Hypothalamus (tissue), 51 donors: ENCODE measurements at regions not wholly inside any gene's neighbourhood (a gene's known extent, or its start where the extent isn't known, plus 50 kb on each side); places are given as distances from the start of the nearest gene placed in this dataset.
"Not testable (repeated sequence)": the region's sequence is repeated elsewhere in the genome, so short reads cannot be mapped to it uniquely, and the experiment has no call there.

Experiments
- DNase-seq, 51 donors: peaks; one replicate each; lab custom pipeline; 2025; lab: John Stamatoyannopoulos, UW

GRCh38 chr6:168808232-168808631 lies 367.2 kb downstream of the SMOC2 start:
- DNase-seq, result no peak

GRCh38 chr6:168804331-168804730 lies 363.3 kb downstream of the SMOC2 start:
- DNase-seq, result no peak

- DNase-seq, result no peak
Observed at GRCh38 chr6:168803874-168804273, 362.9 kb downstream of the SMOC2 start.

- no peak for DNase-seq
Observed at GRCh38 chr6:168799067-168799466, 358.1 kb downstream of the SMOC2 start.

GRCh38 chr6:168796106-168796505 lies 355.1 kb downstream of the SMOC2 start:
- DNase-seq, result no peak

- not testable (repeated sequence) for DNase-seq
Observed at GRCh38 chr6:168795611-168796010, 354.6 kb downstream of the SMOC2 start.

GRCh38 chr6:168794491-168794890 lies 353.5 kb downstream of the SMOC2 start:
- DNase-seq, result no peak

- DNase-seq, result no peak
Observed at GRCh38 chr6:168793649-168794048, 352.7 kb downstream of the SMOC2 start.

GRCh38 chr6:168791917-168792316 lies 350.9 kb downstream of the SMOC2 start:
- DNase-seq, result peak in 29 of 51 donors; percentile 8 to 79 (median 48)

GRCh38 chr6:168789699-168790098 lies 348.7 kb downstream of the SMOC2 start:
- no peak for DNase-seq

- no peak for DNase-seq
Observed at GRCh38 chr6:168785720-168786511, 344.9 kb downstream of the SMOC2 start.

GRCh38 chr6:168784426-168784825 lies 343.4 kb downstream of the SMOC2 start:
- no peak for DNase-seq

GRCh38 chr6:168783720-168784119 lies 342.7 kb downstream of the SMOC2 start:
- no peak for DNase-seq

GRCh38 chr6:168782187-168782751 lies 341.3 kb downstream of the SMOC2 start:
- peak in 1 of 51 donors; percentile 2 for DNase-seq

GRCh38 chr6:168778201-168778600 lies 337.2 kb downstream of the SMOC2 start:
- DNase-seq, result peak in 4 of 51 donors; percentile 6 to 14 (median 8)

- DNase-seq, result no peak
Observed at GRCh38 chr6:168774381-168774780, 333.4 kb downstream of the SMOC2 start.

- DNase-seq, result no peak
Observed at GRCh38 chr6:168773788-168774187, 332.8 kb downstream of the SMOC2 start.

GRCh38 chr6:168765752-168766151 lies 324.8 kb downstream of the SMOC2 start:
- no peak for DNase-seq

GRCh38 chr6:168756009-168756634 lies 315.1 kb downstream of the SMOC2 start:
- no peak for DNase-seq

GRCh38 chr6:168746643-168747042 lies 305.7 kb downstream of the SMOC2 start:
- DNase-seq, result peak in 1 of 51 donors; percentile 1

GRCh38 chr6:168746013-168746412 lies 305.0 kb downstream of the SMOC2 start:
- no peak for DNase-seq

- DNase-seq, result no peak
Observed at GRCh38 chr6:168744861-168745260, 303.9 kb downstream of the SMOC2 start.
